ENCODE measurements at regions not wholly inside any gene's neighbourhood (a gene's known extent, or its start where the extent isn't known, plus 50 kb on each side); places are given as distances from the start of the nearest gene placed in this dataset.
A peak's percentile ranks its signal among the peaks of the same experiment; 100 is the strongest.

DNA sequence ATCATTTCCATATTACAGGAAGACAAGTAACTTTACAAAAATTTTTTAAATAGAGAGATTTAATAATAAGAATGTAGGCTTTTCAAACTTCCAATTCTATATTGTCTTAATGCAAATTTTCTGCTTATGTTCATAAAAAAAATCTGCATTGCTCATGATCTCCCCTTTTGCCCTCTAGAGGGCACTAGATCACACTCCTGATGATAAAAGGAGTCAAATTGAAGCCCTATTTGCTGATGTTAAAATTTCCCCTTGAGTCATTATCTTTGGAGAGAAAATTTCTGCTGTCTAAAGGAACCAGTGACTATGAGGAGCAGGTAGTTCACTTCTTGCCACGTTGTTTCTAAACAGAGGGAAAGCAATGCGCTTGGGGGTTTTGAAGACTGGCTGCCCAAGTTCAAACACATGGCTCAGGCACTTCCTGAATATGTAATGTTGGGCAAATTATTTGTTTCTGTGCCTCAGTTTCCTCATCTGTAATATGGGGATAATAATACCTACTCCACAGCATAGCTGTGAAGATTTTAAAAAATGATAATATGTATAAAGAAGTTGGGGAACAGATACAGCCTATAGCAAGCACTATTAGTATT, 874.2 kb downstream of the TFAP2A start:
- DNase-seq (ENCODE audit: low read depth in 4 of 4, low spot score in 2 of 4) = peak in 2 of 4 donors; percentile 26 to 41

DNA sequence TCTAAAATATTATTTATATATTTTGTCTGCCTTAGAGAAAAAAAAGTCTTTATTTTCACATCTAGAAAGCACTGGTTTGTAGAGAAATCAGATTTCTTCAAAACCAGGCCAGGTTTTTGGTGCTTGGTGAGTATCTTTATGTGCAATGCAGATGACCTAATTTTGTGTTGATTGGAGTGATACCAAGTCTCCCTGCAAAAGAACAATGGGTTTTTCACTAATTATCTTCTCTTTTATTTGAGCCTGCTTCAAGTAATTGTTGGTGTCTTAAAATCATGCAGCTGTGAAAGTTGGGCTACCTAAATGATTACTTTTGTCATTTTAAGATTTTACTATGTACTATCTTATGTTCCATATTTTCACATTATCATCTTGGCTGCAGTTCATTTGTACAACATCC, 874.7 kb downstream of the TFAP2A start:
- no peak for DNase-seq (ENCODE audit: low read depth in 4 of 4, low spot score in 2 of 4)

DNA sequence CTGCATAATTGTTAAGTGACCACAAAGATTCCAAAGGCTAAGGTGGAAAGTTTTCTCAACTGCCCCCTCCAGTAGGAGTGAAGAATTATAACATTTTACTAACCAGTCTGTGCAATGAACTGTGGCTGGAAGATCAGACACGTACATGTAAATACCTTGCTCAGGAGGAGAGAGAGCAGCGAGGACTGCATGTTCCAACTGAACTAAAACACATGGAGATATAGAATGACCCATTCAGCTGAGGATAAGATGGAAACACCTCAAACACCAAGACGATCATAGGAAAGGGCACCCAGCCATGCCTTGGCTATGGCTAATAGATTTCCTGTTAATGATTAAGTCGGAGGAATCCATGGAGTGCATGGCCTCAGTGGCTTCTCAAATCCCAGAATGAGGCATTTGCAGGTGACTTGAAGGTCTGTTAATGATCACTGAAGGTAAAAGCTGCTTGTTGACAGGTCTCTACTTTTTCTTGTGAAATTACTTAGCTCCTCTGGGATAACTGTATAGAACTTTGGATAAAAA, 875.6 kb downstream of the TFAP2A start:
- peak in 3 of 4 donors; percentile 26 to 57 (median 56) for DNase-seq (ENCODE audit: low read depth in 4 of 4, low spot score in 2 of 4)

DNA sequence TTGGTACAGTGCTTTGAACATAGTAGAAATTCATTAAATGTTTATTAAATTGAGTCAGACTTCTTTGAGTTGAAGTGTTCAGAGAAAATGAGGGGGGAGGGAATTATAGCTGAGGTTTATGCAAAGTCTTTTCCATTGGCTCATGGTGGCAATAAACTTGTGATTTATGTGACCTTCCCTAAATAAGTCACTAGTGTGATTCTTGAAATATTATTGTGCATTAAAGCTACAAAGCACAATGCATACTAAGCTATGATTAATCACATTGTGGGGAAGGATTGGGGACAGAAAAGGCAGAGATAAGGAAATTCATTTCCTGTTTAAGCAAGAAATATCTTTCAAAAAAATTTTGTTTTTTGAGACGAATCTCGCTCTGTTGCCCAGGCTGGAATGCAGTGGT, 877.5 kb downstream of the TFAP2A start:
- DNase-seq (ENCODE audit: low read depth in 4 of 4, low spot score in 2 of 4) = no peak

DNA sequence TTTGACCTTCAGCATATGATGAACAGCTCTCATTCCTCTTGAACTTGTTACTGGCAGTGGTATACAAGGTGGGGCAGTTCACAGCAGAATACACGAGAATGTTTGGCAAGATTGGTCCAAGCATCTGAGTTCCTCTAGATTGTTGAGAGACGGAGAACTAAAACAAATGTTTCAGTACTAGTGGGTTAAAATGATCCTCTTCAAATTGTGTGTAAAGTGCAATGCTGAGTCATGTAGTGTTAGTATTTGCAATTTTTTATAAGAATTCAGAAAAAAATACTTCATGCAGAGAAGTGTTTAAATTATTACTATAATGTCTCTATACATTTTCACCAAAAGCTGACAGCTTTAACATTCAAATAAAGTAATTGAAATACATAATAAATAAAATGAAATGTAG, 879.8 kb downstream of the TFAP2A start:
- no peak for DNase-seq (ENCODE audit: low read depth in 4 of 4, low spot score in 2 of 4)

DNA sequence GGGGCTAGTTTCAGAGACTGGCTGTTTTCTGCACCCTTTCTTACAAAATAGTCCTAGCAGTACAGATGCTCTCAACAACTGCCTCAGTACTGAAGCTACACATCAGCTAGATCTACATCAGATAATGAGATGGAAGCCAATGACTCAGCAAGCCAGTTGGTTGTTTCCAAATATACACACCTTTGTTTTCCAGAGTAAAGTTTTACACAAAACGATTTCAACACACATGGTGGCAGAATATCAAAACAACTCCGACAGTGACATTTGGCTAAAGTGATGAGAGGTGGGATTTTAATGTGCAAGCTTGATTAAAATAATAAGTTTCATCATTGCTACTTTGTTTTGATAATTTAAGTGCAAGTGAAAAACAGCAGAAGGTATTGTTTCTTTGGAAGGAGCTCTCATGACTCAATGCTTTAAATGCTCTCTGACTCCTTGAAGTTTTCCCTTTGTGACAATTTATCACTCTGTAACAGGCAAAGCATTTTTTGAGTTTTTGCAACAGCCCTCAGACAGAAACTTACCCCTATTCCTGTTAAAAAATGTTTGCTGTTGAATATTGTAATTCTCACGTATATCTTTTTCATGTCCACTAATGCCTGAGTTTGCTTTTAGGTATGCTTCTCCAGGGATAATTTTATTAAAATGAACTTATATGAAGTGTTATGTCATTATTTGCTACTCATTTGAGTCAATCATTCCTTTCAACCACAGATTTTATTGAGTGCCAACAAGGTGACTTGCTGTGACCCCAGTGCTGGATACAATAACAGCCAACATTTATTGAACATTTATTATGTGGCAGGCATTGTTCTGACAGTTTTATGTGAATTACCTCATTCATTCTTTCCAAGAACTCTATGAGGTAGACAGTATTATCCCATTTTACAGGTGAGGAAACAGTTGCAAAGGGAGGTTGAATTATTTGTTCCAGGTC, 882.0 kb downstream of the TFAP2A start:
- no peak for DNase-seq (ENCODE audit: low read depth in 4 of 4, low spot score in 2 of 4)

DNA sequence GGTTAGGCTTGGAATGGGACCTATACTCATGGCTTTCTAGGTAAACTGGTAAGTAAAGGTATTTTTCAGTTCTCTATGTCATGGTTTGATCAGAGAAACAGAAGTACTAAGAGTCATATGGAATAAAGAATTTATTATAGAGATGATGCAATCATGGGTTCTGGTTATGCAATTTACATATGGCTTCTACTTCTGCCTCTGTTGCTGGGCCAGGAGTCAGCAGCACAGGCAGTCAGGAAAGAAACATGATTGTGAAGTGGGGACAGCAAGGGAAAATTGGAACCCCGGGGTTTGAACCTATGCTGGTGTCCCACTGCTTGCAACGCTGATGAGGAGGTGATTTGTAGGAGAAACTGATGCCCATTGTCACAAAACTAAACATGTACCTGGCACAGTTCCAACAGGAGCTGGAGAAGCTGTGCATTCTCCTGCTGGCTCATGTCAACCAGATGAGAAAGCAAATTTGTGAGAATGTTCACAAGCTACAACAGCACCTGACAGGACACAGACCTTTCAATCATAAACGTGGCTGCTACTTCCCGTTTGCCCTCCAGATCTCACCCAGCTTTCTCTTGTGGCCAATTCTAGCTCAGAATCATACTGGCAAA, 887.1 kb downstream of the TFAP2A start:
- DNase-seq (ENCODE audit: low read depth in 4 of 4, low spot score in 2 of 4) = no peak

DNA sequence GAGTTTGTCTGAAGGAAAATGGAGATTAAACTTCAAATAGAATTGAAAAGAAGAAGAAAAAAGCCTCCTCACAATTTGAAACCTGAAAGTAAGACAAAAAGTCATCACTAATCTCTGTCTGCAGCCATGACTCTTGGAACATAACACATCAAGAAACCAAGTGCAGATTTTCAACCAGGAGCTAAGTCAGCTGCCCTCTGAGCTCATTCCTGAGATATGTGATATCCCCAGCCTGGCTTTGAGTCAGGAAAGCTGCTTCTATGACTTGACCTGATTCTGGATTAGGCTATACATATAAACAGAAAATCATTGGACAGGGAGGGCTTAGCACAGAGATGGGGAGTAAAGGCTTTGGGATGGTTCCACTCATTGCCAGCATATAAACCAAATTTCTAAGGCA, 891.4 kb downstream of the TFAP2A start:
- no peak for DNase-seq (ENCODE audit: low read depth in 4 of 4, low spot score in 2 of 4)

DNA sequence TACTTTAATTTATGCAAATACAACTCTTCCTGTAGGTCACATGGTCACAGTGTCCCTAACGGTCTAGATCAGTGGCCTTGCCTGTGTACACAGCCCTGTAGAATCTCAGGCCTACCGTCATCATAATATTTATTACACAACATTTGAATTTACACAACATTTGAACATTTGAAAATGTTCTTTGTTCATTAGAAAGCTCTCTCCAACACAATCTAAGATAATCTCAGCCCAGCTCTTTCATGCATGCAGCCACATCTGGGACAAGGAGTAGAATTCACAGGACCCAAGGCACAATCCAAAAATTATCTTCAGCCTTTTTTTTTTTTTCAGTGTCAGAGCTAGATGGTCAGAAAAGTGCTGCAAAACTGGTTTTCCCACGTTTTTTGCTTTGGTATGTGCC, 892.8 kb downstream of the TFAP2A start:
- DNase-seq (ENCODE audit: low read depth in 4 of 4, low spot score in 2 of 4) = no peak

DNA sequence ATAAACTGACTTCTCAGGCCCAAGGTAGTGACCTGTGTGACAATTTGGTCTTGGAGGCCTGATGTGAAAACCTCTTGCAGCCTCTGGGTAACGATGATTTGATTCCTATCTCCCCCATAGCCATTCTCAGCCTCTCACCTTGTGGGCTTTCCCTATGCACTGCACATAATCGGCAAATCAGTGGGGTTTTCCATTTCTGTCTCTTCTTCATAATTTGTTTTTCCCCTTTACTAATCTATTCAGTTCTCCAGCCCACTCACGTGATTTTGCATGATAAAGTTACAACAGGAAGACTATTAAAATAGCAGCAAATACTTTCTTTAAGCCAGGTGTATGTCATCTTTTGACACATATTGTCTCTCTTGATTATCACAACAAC, 893.7 kb downstream of the TFAP2A start:
- no peak for DNase-seq (ENCODE audit: low read depth in 4 of 4, low spot score in 2 of 4)

DNA sequence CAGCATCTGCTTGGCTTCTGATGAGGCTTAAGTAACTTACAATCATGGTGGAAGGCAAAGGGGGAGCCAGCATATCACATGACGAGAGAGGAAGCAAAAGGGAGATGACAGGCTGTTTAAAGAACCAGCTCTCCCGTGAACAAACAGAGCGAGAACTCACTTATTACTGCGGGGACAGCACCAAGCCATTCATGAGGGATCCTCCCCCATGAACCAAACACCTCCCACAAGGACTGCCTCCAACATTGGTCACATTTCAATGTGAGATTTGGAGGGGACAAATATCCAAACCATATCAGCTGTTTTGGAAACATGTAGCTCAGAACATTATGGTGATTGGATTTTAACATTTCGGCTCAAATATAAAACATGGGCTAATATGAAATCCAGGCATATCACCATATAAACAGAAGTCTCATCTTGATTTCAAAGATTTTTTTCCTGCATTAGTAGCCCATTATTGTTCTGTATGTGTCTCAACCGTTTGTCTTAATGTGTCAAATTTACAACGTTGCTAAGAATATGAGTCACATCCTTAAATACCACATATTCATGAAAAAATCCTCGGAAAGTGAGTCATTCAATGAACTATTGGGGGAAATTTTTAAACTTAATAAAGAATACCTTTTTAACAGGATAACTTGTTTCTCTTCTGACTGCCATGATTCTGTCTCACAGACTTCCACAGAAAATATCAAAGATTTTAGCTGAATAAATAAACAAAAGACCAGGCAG, 894.3 kb downstream of the TFAP2A start:
- DNase-seq (ENCODE audit: low read depth in 4 of 4, low spot score in 2 of 4) = no peak

DNA sequence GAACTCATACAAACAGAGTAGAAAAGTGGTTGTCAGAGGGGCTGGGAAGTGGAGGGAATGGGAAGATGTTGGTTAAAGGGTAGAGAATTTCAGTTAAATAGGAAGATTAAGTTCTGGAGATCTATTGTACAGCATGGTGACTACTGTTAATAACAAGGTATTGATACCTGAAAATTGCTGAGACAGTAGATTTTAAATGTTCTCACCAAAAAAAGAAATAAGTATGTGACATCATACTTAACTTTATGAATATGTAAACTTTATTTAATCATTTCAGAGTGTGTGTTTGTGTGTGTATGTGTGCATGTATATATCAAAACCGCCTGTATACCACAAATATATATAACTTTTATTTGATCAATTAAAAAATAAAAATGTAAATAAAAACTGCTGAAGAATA, 896.4 kb downstream of the TFAP2A start:
- DNase-seq (ENCODE audit: low read depth in 4 of 4, low spot score in 2 of 4) = no peak

DNA sequence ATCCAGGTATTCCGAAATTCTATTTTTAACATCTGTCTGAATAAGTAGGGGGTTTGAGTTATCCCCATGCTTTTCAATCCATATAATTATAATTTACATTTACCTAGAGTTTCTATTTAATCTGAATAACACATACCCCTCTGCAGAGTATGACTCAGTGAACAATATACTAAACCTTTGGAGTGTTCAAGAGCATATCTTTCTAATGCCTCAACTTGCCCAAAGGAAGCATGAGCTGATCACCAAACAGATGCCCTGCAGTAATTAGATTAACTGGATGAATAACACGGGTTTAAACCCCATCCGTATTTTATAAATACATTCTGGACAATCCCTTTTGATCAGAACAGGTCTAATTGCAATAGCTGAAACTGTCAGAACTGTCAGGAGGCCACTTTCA, 897.1 kb downstream of the TFAP2A start:
- no peak for DNase-seq (ENCODE audit: low read depth in 4 of 4, low spot score in 2 of 4)

DNA sequence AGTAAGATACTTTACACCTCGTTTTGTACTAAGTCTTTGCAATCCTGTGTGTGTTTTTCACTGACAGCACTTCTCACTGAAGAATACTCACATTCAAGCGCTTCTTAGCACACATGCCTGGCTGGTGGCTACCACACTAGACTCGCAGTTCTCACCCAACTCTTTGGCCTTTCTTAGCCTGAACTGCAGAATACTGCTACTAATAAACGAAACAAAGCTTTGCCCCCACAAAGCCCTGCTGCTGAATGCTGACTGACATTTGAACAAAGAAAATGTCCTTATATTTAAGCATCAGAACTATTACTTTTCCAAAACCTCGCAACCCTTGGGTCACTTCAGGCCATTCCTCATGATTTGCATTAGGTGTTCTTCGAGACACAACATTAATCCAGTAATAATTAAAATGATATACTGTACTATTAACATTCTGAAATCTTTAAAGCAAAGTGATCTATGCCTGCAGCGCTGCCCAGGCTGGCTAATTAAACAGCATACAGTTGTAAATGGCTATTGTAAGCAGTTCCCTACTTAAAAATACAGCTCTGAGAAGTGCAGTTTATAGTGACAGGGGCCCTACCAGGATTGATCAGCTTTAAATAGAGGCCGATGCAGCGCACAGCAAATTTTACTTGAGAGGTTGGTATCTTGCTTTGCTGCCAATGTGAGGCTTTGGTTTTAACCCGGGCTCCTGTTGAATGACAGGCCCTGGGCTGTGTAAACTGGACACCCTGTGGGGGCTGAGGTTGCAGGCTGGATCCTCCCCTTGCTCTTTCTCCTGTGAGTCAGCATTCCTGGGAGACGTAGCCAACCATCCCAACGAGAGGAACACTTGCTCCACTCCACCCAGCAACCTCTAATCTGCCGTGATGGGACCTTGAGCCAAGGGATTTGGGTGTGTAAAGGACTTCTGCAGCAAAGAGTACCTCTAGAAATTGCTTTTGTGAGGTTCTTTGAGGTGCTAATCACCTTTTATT, 899.0 kb downstream of the TFAP2A start:
- no peak for DNase-seq (ENCODE audit: low read depth in 4 of 4, low spot score in 2 of 4)

DNA sequence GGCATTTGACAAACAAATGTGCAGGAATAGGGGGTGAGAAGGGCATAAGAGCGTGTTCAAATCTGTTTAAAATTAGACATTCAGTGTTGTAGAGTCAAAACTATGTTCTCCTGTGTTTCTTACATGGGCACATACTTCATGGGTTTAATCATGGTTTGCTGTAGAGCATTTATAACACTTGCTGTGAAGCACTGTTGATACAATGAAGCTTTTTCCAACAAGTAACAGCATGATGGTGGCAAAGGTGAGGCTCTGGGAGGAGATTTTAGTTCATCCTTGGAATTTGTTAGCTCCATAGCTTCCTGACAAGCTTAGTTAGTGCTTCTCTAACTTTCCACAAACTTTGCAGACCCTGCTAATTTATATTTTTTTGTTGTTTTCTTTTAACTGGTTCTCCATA, 900.7 kb downstream of the TFAP2A start:
- no peak for DNase-seq (ENCODE audit: low read depth in 4 of 4, low spot score in 2 of 4)

DNA sequence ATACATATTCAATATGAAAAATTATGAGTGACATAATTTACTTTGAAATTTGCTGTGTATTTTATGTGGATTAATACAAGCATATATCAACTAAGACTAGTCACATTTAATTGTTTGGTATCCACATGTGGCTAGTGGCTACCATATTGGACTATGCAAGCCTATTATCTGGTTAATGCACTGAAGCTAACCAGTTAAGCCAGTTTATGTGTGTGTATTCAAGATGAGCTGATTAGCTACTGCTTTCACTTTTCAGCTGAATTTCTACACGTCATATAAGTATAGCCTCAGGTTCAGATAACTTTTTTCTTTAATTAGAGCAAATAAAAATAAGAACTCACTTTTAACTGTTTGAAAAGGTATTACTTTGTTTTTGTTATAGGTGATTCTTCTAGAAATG, 903.7 kb downstream of the TFAP2A start:
- DNase-seq (ENCODE audit: low read depth in 4 of 4, low spot score in 2 of 4) = no peak

DNA sequence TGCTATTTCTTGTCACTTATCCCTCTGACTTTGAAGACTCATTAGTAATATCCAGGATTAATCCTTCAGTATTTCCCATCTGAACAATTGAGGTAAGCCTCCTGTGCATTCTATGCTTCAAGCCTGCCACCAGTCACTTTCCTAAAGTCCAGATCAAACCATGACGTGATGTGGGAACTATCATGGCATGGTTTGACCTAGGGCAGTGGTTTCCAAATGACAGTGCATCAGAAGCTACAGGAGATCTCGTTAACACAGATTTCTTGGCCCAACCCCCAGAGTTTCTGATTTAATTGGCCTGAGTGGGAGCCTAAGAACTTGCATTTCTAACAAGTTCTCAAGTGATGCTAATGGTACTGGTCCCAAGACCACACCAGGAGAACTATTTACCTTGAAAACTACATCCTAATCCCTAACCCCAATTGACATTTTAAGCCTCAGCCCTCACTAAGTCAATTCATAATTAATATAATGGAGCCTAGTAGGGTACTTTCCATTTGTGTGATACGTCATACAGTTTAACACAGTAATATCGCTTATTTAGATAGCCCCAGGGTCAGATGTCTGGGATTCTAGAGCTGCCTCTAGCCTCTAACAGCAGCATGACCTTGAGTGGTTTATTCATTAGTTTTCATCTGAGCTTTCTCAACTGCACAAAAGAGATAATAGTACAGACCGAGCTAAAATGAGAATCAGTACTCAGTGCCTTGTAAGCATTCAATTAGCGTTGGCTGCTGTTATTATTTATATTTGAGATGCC, 907.6 kb downstream of the TFAP2A start:
- DNase-seq (ENCODE audit: low read depth in 4 of 4, low spot score in 2 of 4) = no peak

DNA sequence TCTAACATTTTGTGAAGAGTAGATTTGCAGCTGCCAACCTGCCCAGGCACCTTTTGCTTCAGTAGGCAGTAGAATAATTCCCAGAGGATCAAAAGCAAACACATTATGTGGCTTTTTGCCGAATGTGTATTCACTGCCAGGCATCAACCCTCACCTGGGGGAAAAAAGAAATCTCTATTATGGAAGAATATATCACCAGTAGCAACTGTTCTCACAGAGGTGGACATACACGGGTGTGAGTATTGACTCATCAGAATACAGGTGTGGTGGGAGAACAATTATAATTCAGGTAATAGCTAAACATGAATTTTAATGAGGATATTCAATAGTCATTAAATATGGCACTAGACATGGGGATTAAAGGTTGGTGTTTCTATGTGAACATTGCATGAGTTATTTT, 910.7 kb downstream of the TFAP2A start:
- DNase-seq (ENCODE audit: low read depth in 4 of 4, low spot score in 2 of 4) = no peak

DNA sequence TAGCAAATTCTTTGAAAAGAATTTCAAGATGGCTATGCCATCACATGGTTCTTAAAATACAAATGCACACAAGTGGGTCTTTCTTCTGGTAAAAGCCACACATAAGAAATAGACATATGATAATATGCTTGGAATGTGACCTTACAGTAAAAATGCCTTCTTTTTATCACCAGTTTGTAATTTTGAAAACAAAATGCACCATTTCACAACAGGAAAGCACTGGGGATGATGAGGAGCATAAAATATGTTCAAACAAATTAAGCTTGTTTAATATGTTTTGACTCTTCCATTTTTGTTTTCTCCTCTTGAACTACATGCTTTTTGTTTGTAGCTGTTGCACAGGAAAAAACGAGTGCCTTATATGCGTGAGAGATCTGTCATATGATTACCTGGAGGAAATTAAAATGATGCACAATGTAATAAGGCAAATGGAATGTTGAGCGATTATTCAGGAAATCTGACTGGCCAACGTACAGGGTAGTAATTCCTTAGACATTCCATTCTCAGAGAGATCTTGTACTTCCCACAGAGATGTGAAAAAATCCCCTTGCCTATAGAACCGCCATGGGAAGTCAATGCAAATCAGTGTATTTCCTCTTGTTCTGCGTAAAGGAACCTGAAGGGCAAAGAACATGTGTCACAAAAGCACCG, 911.6 kb downstream of the TFAP2A start:
- no peak for DNase-seq (ENCODE audit: low read depth in 4 of 4, low spot score in 2 of 4)
